GM23338 (cell line): ENCODE measurements at regions not wholly inside any gene's neighbourhood (a gene's known extent, or its start where the extent isn't known, plus 50 kb on each side); places are given as distances from the start of the nearest gene placed in this dataset.

Experiments
- CREB1 ChIP-seq: fragments of 250-450 bp; sonication (Bioruptor Pico); IDR thresholded peaks from 2 replicates; pipeline ENCODE4 v1.5.0; 2020; ENCODE audit warnings: low read depth, mild to moderate bottlenecking, moderate library complexity
- EZH2 ChIP-seq: fragments of 200-600 bp; sonication (generic); IDR thresholded peaks from one replicate; pipeline ENCODE4 v1.8.0; 2017; ENCODE audit warnings: antibody characterized with exemption, mild to moderate bottlenecking, low read depth; ENCODE audit not compliant: unreplicated experiment
- EZH2phosphoT487 ChIP-seq: fragments of 200-600 bp; sonication (generic); IDR thresholded peaks from one replicate; pipeline ENCODE4 v1.8.1; 2018; ENCODE audit warnings: antibody characterized with exemption; ENCODE audit not compliant: unreplicated experiment
- JUNB ChIP-seq: IDR thresholded peaks from one replicate; pipeline ENCODE4 v1.6.1; 2016; ENCODE audit warnings: antibody characterized with exemption; ENCODE audit not compliant: unreplicated experiment
- POLR2AphosphoS5 ChIP-seq: IDR thresholded peaks from 2 replicates; pipeline ENCODE4 v1.6.1; 2016; ENCODE audit warnings: antibody characterized with exemption, low read depth
- TF ChIP-seq, protein P1 (sequence below), 2 experiments: fragments of 200-600 bp in 1 of 2; sonication (generic) in 1 of 2; conservative IDR thresholded peaks; 2 replicates each; pipeline versions ENCODE4 v1.5.1 to v1.6.1; 2016 to 2017; ENCODE audit warnings: antibody characterized with exemption in 2 of 2, low read depth in 2 of 2, mild to moderate bottlenecking in 2 of 2, moderate library complexity in 1 of 2

DNA sequence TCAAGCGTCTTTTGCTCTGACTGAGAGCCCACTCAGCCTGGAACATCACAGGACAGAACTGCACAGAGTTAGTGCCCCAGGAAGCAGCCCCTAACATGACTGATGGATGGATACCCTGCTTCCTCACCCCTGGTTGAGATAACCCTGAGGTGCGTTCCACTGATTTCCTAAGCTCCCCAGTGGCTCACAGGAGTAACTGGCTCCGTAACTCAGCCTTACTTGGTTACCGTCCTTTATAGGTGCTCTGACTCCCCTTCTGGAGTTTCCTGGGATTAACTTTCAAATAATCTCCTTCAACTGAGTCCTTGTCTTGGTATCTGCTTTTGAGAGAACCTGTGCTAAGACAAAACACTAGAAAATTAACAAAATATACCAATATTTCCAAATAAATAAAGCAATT is 449.5 kb downstream of the AGTPBP1 start:
- TF ChIP-seq JUNB (no peak), EZH2phosphoT487 (no peak), POLR2AphosphoS5 (no peak), EZH2 (no peak), CREB1 (CRISPR knock-in tag) (no peak)
- TF ChIP-seq, protein P1, sequence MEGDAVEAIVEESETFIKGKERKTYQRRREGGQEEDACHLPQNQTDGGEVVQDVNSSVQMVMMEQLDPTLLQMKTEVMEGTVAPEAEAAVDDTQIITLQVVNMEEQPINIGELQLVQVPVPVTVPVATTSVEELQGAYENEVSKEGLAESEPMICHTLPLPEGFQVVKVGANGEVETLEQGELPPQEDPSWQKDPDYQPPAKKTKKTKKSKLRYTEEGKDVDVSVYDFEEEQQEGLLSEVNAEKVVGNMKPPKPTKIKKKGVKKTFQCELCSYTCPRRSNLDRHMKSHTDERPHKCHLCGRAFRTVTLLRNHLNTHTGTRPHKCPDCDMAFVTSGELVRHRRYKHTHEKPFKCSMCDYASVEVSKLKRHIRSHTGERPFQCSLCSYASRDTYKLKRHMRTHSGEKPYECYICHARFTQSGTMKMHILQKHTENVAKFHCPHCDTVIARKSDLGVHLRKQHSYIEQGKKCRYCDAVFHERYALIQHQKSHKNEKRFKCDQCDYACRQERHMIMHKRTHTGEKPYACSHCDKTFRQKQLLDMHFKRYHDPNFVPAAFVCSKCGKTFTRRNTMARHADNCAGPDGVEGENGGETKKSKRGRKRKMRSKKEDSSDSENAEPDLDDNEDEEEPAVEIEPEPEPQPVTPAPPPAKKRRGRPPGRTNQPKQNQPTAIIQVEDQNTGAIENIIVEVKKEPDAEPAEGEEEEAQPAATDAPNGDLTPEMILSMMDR (conservative IDR thresholded peaks at IDR 0.05; ENCODE audit: low read depth in 2 of 2), result no peak
